K562 (cell line): ENCODE measurements at regions not wholly inside any gene's neighbourhood (a gene's known extent, or its start where the extent isn't known, plus 50 kb on each side); places are given as distances from the start of the nearest gene placed in this dataset.

Experiments
- GABPB1 ChIP-seq: sonication (generic); formaldehyde crosslinking; IDR thresholded peaks from 2 replicates; pipeline ENCODE4 v1.8.0; 2022; ENCODE audit warnings: mild to moderate bottlenecking, missing genetic modification reagents
- ZNF324 ChIP-seq: fragments of 250-450 bp; sonication (Bioruptor Pico); IDR thresholded peaks from 2 replicates; pipeline ENCODE4 v1.4.0; 2020; ENCODE audit warnings: mild to moderate bottlenecking

- no peak for TF ChIP-seq GABPB1
- TF ChIP-seq ZNF324 (CRISPR knock-in tag), result no peak
Measured at GRCh38 chr16:80407265-80407987, 133.4 kb upstream of the DYNLRB2 start.
